DOHH2 (cell line): ENCODE measurements at regions not wholly inside any gene's neighbourhood (a gene's known extent, or its start where the extent isn't known, plus 50 kb on each side); places are given as distances from the start of the nearest gene placed in this dataset.
A peak's percentile ranks its signal among the peaks of the same experiment; 100 is the strongest.

Experiments used
- H3F3A ChIP-seq: fragments of 200-600 bp; sonication (generic), shearing (Covaris generic); 2 replicates; pipeline ENCODE4 v1.6.0; 2016; ENCODE audit warnings: antibody characterized with exemption, mild to moderate bottlenecking; ENCODE audit not compliant: control insufficient read depth, insufficient read depth
- H3K27ac ChIP-seq: fragments of 200-600 bp; sonication (generic); 2 replicates; pipeline ENCODE4 v1.5.1; 2014; ENCODE audit warnings: low read depth, mild to moderate bottlenecking, low read length, moderate library complexity
- H3K27me3 ChIP-seq: fragments of 200-600 bp; sonication (generic); 2 replicates; pipeline ENCODE4 v1.6.1; 2014; ENCODE audit warnings: mild to moderate bottlenecking, low read length, mixed read lengths; ENCODE audit not compliant: control insufficient read depth
- H3K36me3 ChIP-seq: fragments of 200-600 bp; sonication (generic); 2 replicates; pipeline ENCODE4 v1.6.1; 2014; ENCODE audit warnings: mild to moderate bottlenecking, low read length, moderate library complexity, mixed read lengths; ENCODE audit not compliant: control insufficient read depth
- H3K4me1 ChIP-seq: fragments of 200-600 bp; sonication (generic); 2 replicates; pipeline ENCODE4 v1.6.1; 2014; ENCODE audit warnings: mild to moderate bottlenecking, low read length, mixed read lengths; ENCODE audit not compliant: control insufficient read depth
- H3K4me2 ChIP-seq: fragments of 200-600 bp; sonication (generic); 2 replicates; pipeline ENCODE4 v1.6.0; 2014; ENCODE audit warnings: mild to moderate bottlenecking, low read length, moderate library complexity
- H3K4me3 ChIP-seq: fragments of 200-600 bp; sonication (generic); 2 replicates; pipeline ENCODE4 v1.5.1; 2014; ENCODE audit warnings: mild to moderate bottlenecking, low read length, mixed read lengths
- H3K79me2 ChIP-seq: fragments of 200-600 bp; sonication (generic); 2 replicates; pipeline ENCODE4 v1.6.1; 2014; ENCODE audit warnings: mild to moderate bottlenecking, low read length, mixed read lengths; ENCODE audit not compliant: control insufficient read depth
- H3K9me2 ChIP-seq: fragments of 200-600 bp; sonication (generic); replicated peaks from 2 replicates; pipeline ENCODE4 v1.6.1; 2014; ENCODE audit warnings: mild to moderate bottlenecking, low read length, mixed read lengths; ENCODE audit not compliant: control insufficient read depth
- H3K9me3 ChIP-seq: fragments of 200-600 bp; sonication (generic); 2 replicates; pipeline ENCODE4 v1.6.1; 2014; ENCODE audit warnings: antibody characterized with exemption, low read length, mixed read lengths; ENCODE audit not compliant: control insufficient read depth, insufficient read depth
- H4K20me1 ChIP-seq: fragments of 200-600 bp; sonication (generic); 2 replicates; pipeline ENCODE4 v1.6.0; 2014; ENCODE audit warnings: low read depth, mild to moderate bottlenecking, antibody characterized with exemption, low read length, moderate library complexity; ENCODE audit not compliant: control insufficient read depth, insufficient read depth
- CTCF ChIP-seq: fragments of 200-600 bp; sonication (generic); IDR thresholded peaks from one replicate; pipeline ENCODE4 v1.5.1; 2014; ENCODE audit warnings: antibody characterized with exemption, mild to moderate bottlenecking, low read depth, low read length; ENCODE audit not compliant: poor library complexity, severe bottlenecking
- EZH2phosphoT487 ChIP-seq: fragments of 200-600 bp; sonication (generic); IDR thresholded peaks from 2 replicates; pipeline ENCODE4 v1.6.1; 2017; ENCODE audit warnings: borderline replicate concordance, mild to moderate bottlenecking, antibody characterized with exemption, low read length, moderate library complexity, mixed read lengths

GRCh38 chr1:56189946-56190805, 389.2 kb downstream of the PLPP3 start:
- no peaks in the 10 kb centered on the region for H3F3A ChIP-seq
- no peaks in the 10 kb centered on the region for H3K9me2 ChIP-seq
- H3K9me3 ChIP-seq: no peaks in the 10 kb centered on the region
- no peaks in the 10 kb centered on the region for H3K4me1 ChIP-seq
- no peak overlapping the region for H3K4me3 ChIP-seq
- TF ChIP-seq EZH2phosphoT487: no peak
- TF ChIP-seq CTCF: peak; percentile 32
- H4K20me1 ChIP-seq: no peaks in the 10 kb centered on the region
- H3K27ac ChIP-seq: no peak overlapping the region
- H3K79me2 ChIP-seq: no peaks in the 10 kb centered on the region
- H3K27me3 ChIP-seq: no peaks in the 10 kb centered on the region
- no peak overlapping the region for H3K4me2 ChIP-seq
- no peaks in the 10 kb centered on the region for H3K36me3 ChIP-seq

GRCh38 chr1:56189454-56189853, 389.9 kb downstream of the PLPP3 start:
- H3K9me3 ChIP-seq: no peaks in the 10 kb centered on the region
- H4K20me1 ChIP-seq: no peaks in the 10 kb centered on the region
- no peaks in the 10 kb centered on the region for H3K9me2 ChIP-seq
- H3K79me2 ChIP-seq: no peaks in the 10 kb centered on the region
- no peak overlapping the region for H3K4me3 ChIP-seq
- H3K36me3 ChIP-seq: no peaks in the 10 kb centered on the region
- no peak for TF ChIP-seq CTCF
- no peak for TF ChIP-seq EZH2phosphoT487
- no peaks in the 10 kb centered on the region for H3F3A ChIP-seq
- H3K4me2 ChIP-seq: no peak overlapping the region
- H3K27ac ChIP-seq: no peak overlapping the region
- no peaks in the 10 kb centered on the region for H3K4me1 ChIP-seq
- H3K27me3 ChIP-seq: no peaks in the 10 kb centered on the region

GRCh38 chr1:56188855-56189254, 390.5 kb downstream of the PLPP3 start:
- H3K4me2 ChIP-seq: no peak overlapping the region
- no peaks in the 10 kb centered on the region for H4K20me1 ChIP-seq
- no peaks in the 10 kb centered on the region for H3K9me2 ChIP-seq
- no peaks in the 10 kb centered on the region for H3K79me2 ChIP-seq
- H3K27me3 ChIP-seq: no peaks in the 10 kb centered on the region
- H3K4me3 ChIP-seq: no peak overlapping the region
- H3K9me3 ChIP-seq: no peaks in the 10 kb centered on the region
- no peaks in the 10 kb centered on the region for H3K4me1 ChIP-seq
- no peaks in the 10 kb centered on the region for H3K36me3 ChIP-seq
- H3K27ac ChIP-seq: no peak overlapping the region
- no peaks in the 10 kb centered on the region for H3F3A ChIP-seq
- TF ChIP-seq EZH2phosphoT487 (no peak), CTCF (no peak)
